A549 (cell line): ENCODE measurements at regions not wholly inside any gene's neighbourhood (a gene's known extent, or its start where the extent isn't known, plus 50 kb on each side); places are given as distances from the start of the nearest gene placed in this dataset.

Experiments used
- BHLHE40 ChIP-seq: IDR thresholded peaks from 2 replicates; pipeline ENCODE4 v1.6.1; 2012; ENCODE audit warnings: low read depth, low read length, inconsistent platforms
- CBX8 ChIP-seq: fragments of 200-600 bp; sonication (generic); IDR thresholded peaks from 2 replicates; pipeline ENCODE4 v1.6.1; 2016
- CEBPB ChIP-seq, 2 experiments: fragments of >200 bp in 1 of 2; sonication (Bioruptor Twin) in 1 of 2; formaldehyde crosslinking in 1 of 2; IDR thresholded peaks; 2 replicates each; pipeline ENCODE4 v1.6.1; 2012 to 2016
- CHD2 ChIP-seq: fragments of 150-350 bp; IDR thresholded peaks from 2 replicates; pipeline ENCODE4 v1.6.1; 2014; ENCODE audit warnings: low read length; ENCODE audit not compliant: partially characterized antibody
- CTCF ChIP-seq: fragments of >200 bp; sonication (Bioruptor Twin); formaldehyde crosslinking; IDR thresholded peaks from 3 replicates; pipeline ENCODE4 v1.5.1; 2016
- EP300 ChIP-seq, 2 experiments: fragments of >200 bp; sonication (Bioruptor Twin); formaldehyde crosslinking; IDR thresholded peaks; 2 replicates in 1 of 2; 3 replicates in 1 of 2; pipeline ENCODE4 v1.6.1; 2016 to 2017
- HDAC2 ChIP-seq: fragments of 200-600 bp; sonication (generic); IDR thresholded peaks from 2 replicates; pipeline ENCODE4 v1.6.1; 2016
- HOXB5 ChIP-seq: fragments of 250-450 bp; sonication (Bioruptor Pico); IDR thresholded peaks from 2 replicates; pipeline ENCODE4 v1.5.0; 2020; ENCODE audit warnings: mild to moderate bottlenecking, moderate library complexity
- MAFK ChIP-seq: fragments of 450-650 bp; IDR thresholded peaks from 2 replicates; pipeline ENCODE4 v1.6.1; 2014; ENCODE audit not compliant: partially characterized antibody
- MAX ChIP-seq: IDR thresholded peaks from 2 replicates; pipeline ENCODE4 v1.6.1; 2012
- POLR2A ChIP-seq: IDR thresholded peaks from 2 replicates; pipeline ENCODE4 v1.6.1; 2012; ENCODE audit warnings: mild to moderate bottlenecking, low read length
- RCOR1 ChIP-seq: fragments of 150-350 bp; IDR thresholded peaks from 2 replicates; pipeline ENCODE4 v1.6.1; 2014; ENCODE audit warnings: antibody characterized with exemption, low read length, low read depth
- RFX5 ChIP-seq: fragments of 450-650 bp; IDR thresholded peaks from 2 replicates; pipeline ENCODE4 v1.7.1; 2014; ENCODE audit warnings: antibody characterized with exemption, mild to moderate bottlenecking, moderate library complexity

- TF ChIP-seq BHLHE40, result no peak
- no peak for TF ChIP-seq CEBPB (IDR thresholded peaks at IDR 0.05)
- no peak for TF ChIP-seq POLR2A
- no peak for TF ChIP-seq RCOR1
- TF ChIP-seq CTCF, result no peak
- TF ChIP-seq CBX8, result no peak
- TF ChIP-seq MAFK, result no peak
- no peak for TF ChIP-seq EP300 (IDR thresholded peaks at IDR 0.05)
- no peak for TF ChIP-seq CHD2
- no peak for TF ChIP-seq MAX
- TF ChIP-seq HOXB5, result no peak
- TF ChIP-seq HDAC2, result no peak
- TF ChIP-seq RFX5, result no peak
Observed at GRCh38 chr1:82478916-82479315, 678.2 kb downstream of the ADGRL2 start.
